ENCODE measurements at regions not wholly inside any gene's neighbourhood (a gene's known extent, or its start where the extent isn't known, plus 50 kb on each side); places are given as distances from the start of the nearest gene placed in this dataset.
"Not testable (repeated sequence)": the region's sequence is repeated elsewhere in the genome, so short reads cannot be mapped to it uniquely, and the experiment has no call there.

- Mint-ChIP-seq H3K4me1 (no peaks in the 10 kb centered on the region), H3K9me3 (peaks cover 13% of the 10 kb centered on the region), H3K27ac (no peak overlapping the region), H3K36me3 (ENCODE audit: low read depth) (peaks cover 3% of the 10 kb centered on the region), H3K4me3 (no peak overlapping the region), H3K27me3 (peaks cover 7% of the 10 kb centered on the region)
- ChIA-PET POLR2A (interaction anchor here (0.7 kb wide), 1 partner anchor 482 kb away, joined by 7 read pairs; no protein-coding TSS in a partner anchor), CTCF (interaction anchor here (0.6 to 0.9 kb wide), 2 partner anchors 9 to 229 kb away, joined by 3 read pairs; no protein-coding TSS in a partner anchor)
- no peak for DNase-seq
These were observed 91.7 kb upstream of the GRAMD1B start for GRCh38 chr11:123338266-123338800.

GRCh38 chr11:123334925-123335324 lies 95.1 kb upstream of the GRAMD1B start:
- peaks cover 7% of the 10 kb centered on the region for H3K27me3 Mint-ChIP-seq
- no peak overlapping the region for H3K27ac Mint-ChIP-seq
- peaks cover 9% of the 10 kb centered on the region for H3K9me3 Mint-ChIP-seq
- H3K36me3 Mint-ChIP-seq (ENCODE audit: low read depth), result no peaks in the 10 kb centered on the region
- no peak for DNase-seq
- POLR2A ChIA-PET, result no interaction called here
- no peak overlapping the region for H3K4me3 Mint-ChIP-seq
- CTCF ChIA-PET, result interaction anchor here (1.0 to 1.1 kb wide), 2 partner anchors 17 to 94 kb away, joined by 3 read pairs; no protein-coding TSS in a partner anchor
- H3K4me1 Mint-ChIP-seq, result no peaks in the 10 kb centered on the region

- H3K4me1 Mint-ChIP-seq; H3K9me3 Mint-ChIP-seq; H3K4me3 Mint-ChIP-seq; H3K27ac Mint-ChIP-seq; POLR2A ChIA-PET; H3K36me3 Mint-ChIP-seq (ENCODE audit: low read depth); DNase-seq: not testable (repeated sequence)
- CTCF ChIA-PET, result interaction anchor here (1.0 to 1.3 kb wide), 4 partner anchors 9 to 21 kb away, joined by 3 to 4 read pairs (median 3); no protein-coding TSS in a partner anchor
- H3K27me3 Mint-ChIP-seq, result peaks cover 12% of the 10 kb centered on the region
These were observed 97.5 kb upstream of the GRAMD1B start for GRCh38 chr11:123332577-123332976.

- H3K27ac Mint-ChIP-seq, result no peak overlapping the region
- POLR2A ChIA-PET, result no interaction called here
These were observed 99.1 kb upstream of the GRAMD1B start for GRCh38 chr11:123330948-123331347.

GRCh38 chr11:123330471-123330870 lies 99.6 kb upstream of the GRAMD1B start:
- ChIA-PET POLR2A (no interaction called here), CTCF (no interaction called here)
- no peak for DNase-seq
- peaks cover 7% of the 10 kb centered on the region for H3K27me3 Mint-ChIP-seq
- no peak overlapping the region for H3K4me3 Mint-ChIP-seq
- H3K4me1 Mint-ChIP-seq, result no peaks in the 10 kb centered on the region
- H3K9me3 Mint-ChIP-seq, result peaks cover 6% of the 10 kb centered on the region
- no peaks in the 10 kb centered on the region for H3K36me3 Mint-ChIP-seq (ENCODE audit: low read depth)
- no peak overlapping the region for H3K27ac Mint-ChIP-seq

More at GRCh38 chr11:123330948-123331347, 99.1 kb upstream of the GRAMD1B start:
- DNase-seq, result no peak
- Mint-ChIP-seq H3K4me3 (no peak overlapping the region), H3K4me1 (no peaks in the 10 kb centered on the region), H3K36me3 (ENCODE audit: low read depth) (no peaks in the 10 kb centered on the region), H3K9me3 (peaks cover 6% of the 10 kb centered on the region), H3K27me3 (peaks cover 11% of the 10 kb centered on the region)
- CTCF ChIA-PET, result interaction anchor here (0.6 kb wide), 1 partner anchor 386 kb away, joined by 5 read pairs; no protein-coding TSS in a partner anchor

- Mint-ChIP-seq H3K27me3 (peaks cover 7% of the 10 kb centered on the region), H3K9me3 (peaks cover 6% of the 10 kb centered on the region), H3K27ac (no peak overlapping the region), H3K36me3 (ENCODE audit: low read depth) (no peaks in the 10 kb centered on the region), H3K4me1 (no peaks in the 10 kb centered on the region), H3K4me3 (no peak overlapping the region)
- ChIA-PET POLR2A (no interaction called here), CTCF (no interaction called here)
- no peak for DNase-seq
These were observed 100.0 kb upstream of the GRAMD1B start for GRCh38 chr11:123330071-123330470.

GRCh38 chr11:123328281-123328867 lies 101.7 kb upstream of the GRAMD1B start:
- H3K4me1 Mint-ChIP-seq, result no peaks in the 10 kb centered on the region
- POLR2A ChIA-PET, result no interaction called here
- no peak overlapping the region for H3K4me3 Mint-ChIP-seq

GRCh38 chr11:123325533-123325932 lies 104.5 kb upstream of the GRAMD1B start:
- no peaks in the 10 kb centered on the region for H3K9me3 Mint-ChIP-seq
- no peaks in the 10 kb centered on the region for H3K4me1 Mint-ChIP-seq
- DNase-seq, result no peak
- H3K4me3 Mint-ChIP-seq, result no peak overlapping the region
- H3K36me3 Mint-ChIP-seq (ENCODE audit: low read depth), result no peaks in the 10 kb centered on the region
- H3K27ac Mint-ChIP-seq, result no peak overlapping the region
- H3K27me3 Mint-ChIP-seq, result peaks cover 13% of the 10 kb centered on the region
- ChIA-PET CTCF (no interaction called here), POLR2A (no interaction called here)

More at GRCh38 chr11:123328281-123328867, 101.7 kb upstream of the GRAMD1B start:
- H3K27me3 Mint-ChIP-seq, result peaks cover 5% of the 10 kb centered on the region
- CTCF ChIA-PET, result interaction anchor here (1.1 to 1.5 kb wide), 3 partner anchors 11 to 140 kb away, joined by 3 to 4 read pairs (median 3); no protein-coding TSS in a partner anchor
- H3K36me3 Mint-ChIP-seq (ENCODE audit: low read depth), result no peaks in the 10 kb centered on the region
- no peak overlapping the region for H3K27ac Mint-ChIP-seq
- H3K9me3 Mint-ChIP-seq, result peaks cover 4% of the 10 kb centered on the region
- DNase-seq, result no peak

GRCh38 chr11:123323568-123323967 lies 106.5 kb upstream of the GRAMD1B start:
- ChIA-PET POLR2A (no interaction called here), CTCF (no interaction called here)
- no peaks in the 10 kb centered on the region for H3K9me3 Mint-ChIP-seq
- no peaks in the 10 kb centered on the region for H3K4me1 Mint-ChIP-seq
- no peak overlapping the region for H3K27ac Mint-ChIP-seq
- no peak overlapping the region for H3K4me3 Mint-ChIP-seq
- H3K36me3 Mint-ChIP-seq (ENCODE audit: low read depth), result no peaks in the 10 kb centered on the region
- peaks cover 23% of the 10 kb centered on the region for H3K27me3 Mint-ChIP-seq
- no peak for DNase-seq

GRCh38 chr11:123321636-123322035 lies 108.4 kb upstream of the GRAMD1B start:
- H3K27me3 Mint-ChIP-seq, result peaks cover 18% of the 10 kb centered on the region
- no peak overlapping the region for H3K27ac Mint-ChIP-seq
- no peak overlapping the region for H3K4me3 Mint-ChIP-seq
- H3K4me1 Mint-ChIP-seq, result no peaks in the 10 kb centered on the region
- POLR2A ChIA-PET, result no interaction called here
- no peaks in the 10 kb centered on the region for H3K36me3 Mint-ChIP-seq (ENCODE audit: low read depth)
- CTCF ChIA-PET, result interaction anchor here (0.9 kb wide), 1 partner anchor 12 kb away, joined by 3 read pairs; no protein-coding TSS in a partner anchor
- no peak for DNase-seq
- H3K9me3 Mint-ChIP-seq, result no peaks in the 10 kb centered on the region

- Mint-ChIP-seq H3K4me1 (no peaks in the 10 kb centered on the region), H3K27me3 (peaks cover 18% of the 10 kb centered on the region), H3K9me3 (no peaks in the 10 kb centered on the region), H3K27ac (no peak overlapping the region), H3K4me3 (no peak overlapping the region), H3K36me3 (ENCODE audit: low read depth) (no peaks in the 10 kb centered on the region)
- ChIA-PET POLR2A (no interaction called here), CTCF (interaction anchor here (0.6 to 1.6 kb wide), 4 partner anchors 10 to 247 kb away, joined by 3 to 7 read pairs (median 4); no protein-coding TSS in a partner anchor)
- no peak for DNase-seq
These were observed 111.4 kb upstream of the GRAMD1B start for GRCh38 chr11:123318623-123319022.

- H3K36me3 Mint-ChIP-seq (ENCODE audit: low read depth); H3K4me3 Mint-ChIP-seq; H3K9me3 Mint-ChIP-seq; H3K4me1 Mint-ChIP-seq; POLR2A ChIA-PET; H3K27ac Mint-ChIP-seq; DNase-seq: not testable (repeated sequence)
- CTCF ChIA-PET, result interaction anchor here (0.9 to 1.6 kb wide), 7 partner anchors 9 to 258 kb away, joined by 3 to 4 read pairs (median 3); no protein-coding TSS in a partner anchor
- peaks cover 19% of the 10 kb centered on the region for H3K27me3 Mint-ChIP-seq
These were observed 111.9 kb upstream of the GRAMD1B start for GRCh38 chr11:123318132-123318531.

- H3K9me3 Mint-ChIP-seq, result no peaks in the 10 kb centered on the region
- no peak for DNase-seq
These were observed 114.1 kb upstream of the GRAMD1B start for GRCh38 chr11:123316003-123316402.

More at GRCh38 chr11:123316003-123316402, 114.1 kb upstream of the GRAMD1B start:
- ChIA-PET POLR2A (no interaction called here), CTCF (interaction anchor here (1.5 kb wide), 1 partner anchor 8 kb away, joined by 4 read pairs; no protein-coding TSS in a partner anchor)
- Mint-ChIP-seq H3K4me3 (no peak overlapping the region), H3K27ac (no peak overlapping the region), H3K27me3 (peaks cover 14% of the 10 kb centered on the region), H3K36me3 (ENCODE audit: low read depth) (no peaks in the 10 kb centered on the region), H3K4me1 (no peaks in the 10 kb centered on the region)
